ENCODE measurements at regions not wholly inside any gene's neighbourhood (a gene's known extent, or its start where the extent isn't known, plus 50 kb on each side); places are given as distances from the start of the nearest gene placed in this dataset.

DNA sequence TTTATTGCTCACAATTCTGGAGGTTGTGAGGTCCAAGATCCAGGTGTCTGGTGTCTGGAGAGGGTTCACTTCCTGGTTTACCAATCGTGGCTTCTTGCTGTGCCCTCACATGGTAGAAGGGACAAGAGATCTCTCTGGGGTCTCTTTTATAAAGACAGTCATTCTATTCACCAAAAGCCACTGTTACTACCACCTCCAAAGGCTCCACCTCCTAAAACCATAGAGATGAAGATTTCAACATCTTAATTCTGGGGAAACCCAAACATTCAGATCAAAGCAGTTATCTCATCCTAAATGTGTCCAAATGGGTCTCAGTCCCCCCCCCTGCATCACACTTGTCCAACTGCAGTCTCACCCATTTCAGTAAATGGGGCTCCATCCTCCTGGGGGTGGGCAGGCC, 132.9 kb upstream of the XYLT1 start:
- DNase-seq (ENCODE audit: missing footprints) (no peak), ATAC-seq (no peak)
- intact Hi-C loops (cut with DNase I) = no loop called here

DNA sequence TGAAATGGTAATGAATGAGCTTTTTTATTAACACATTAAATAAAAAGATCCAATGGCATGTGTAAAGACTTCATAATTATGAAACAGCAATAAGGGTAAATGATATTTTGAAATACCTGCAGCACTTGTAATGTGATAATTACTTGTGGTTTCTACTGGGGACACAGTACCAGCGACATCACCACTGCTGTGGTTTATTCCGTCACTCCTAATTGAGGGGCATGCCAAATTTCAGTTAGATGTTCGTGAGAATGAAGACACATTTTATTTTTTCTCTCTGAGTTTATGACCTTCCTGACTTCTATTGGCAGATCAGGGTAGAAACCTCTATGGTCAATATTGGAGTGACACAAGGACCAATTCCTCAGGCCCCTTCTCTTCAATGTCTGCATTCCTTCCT, 131.9 kb upstream of the XYLT1 start:
- intact Hi-C loops (cut with DNase I) = no loop called here
- ATAC-seq (no peak), DNase-seq (ENCODE audit: missing footprints) (no peak)

DNA sequence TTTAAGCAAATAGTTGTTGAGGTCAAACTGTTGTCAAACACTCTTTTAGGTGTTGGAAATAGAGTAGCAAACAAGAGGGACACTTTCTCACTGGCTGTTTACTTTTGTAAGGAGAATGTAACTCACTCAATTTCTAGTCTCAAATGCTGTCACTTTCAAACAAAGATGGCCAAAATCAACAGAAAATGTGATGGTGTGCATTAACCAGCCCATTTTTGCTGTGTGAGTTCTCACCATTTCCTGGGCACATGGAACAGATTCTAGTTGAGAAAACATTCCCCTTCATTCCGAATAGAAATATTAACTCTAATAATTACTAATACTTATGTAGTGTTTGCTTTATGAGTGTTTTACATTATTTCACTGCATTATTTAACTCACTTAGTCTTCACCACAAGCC, 128.2 kb upstream of the XYLT1 start:
- ATAC-seq = no peak
- no peak for DNase-seq (ENCODE audit: missing footprints)
- intact Hi-C loops (cut with DNase I) = no loop called here

DNA sequence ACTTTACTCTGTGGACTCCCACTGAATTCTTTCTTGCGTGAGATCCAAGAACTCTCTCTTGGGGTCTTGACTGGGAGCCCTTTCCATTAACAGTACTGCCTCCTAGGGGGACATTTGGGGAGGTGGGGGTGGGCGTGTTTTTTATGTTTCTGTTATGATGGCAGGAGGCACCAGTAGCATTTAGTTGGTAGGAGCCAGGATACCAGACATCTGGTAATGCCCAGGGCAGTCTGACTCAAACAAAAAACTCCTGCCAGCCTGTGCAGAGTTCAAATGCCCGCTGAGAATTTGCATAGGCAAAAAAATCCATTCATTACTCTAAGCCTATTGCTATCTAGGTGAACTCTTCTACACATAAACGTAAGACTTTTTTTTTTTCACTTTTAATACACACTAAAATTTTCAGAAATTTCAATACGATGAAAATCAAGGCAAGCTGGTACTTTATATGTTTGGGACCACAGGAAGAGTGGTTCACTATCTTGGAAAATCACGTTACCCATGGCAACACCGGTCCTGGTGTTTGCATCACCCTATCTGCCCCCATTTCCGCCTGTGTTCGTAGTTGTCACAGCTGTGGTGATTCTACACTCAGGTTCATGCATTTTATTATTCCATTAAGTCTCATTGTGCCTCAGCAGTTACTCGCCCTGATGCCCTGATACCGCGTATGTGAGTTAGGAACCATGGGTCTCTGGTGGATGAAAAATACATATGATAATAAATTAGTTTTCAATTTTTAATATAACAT, 121.1 kb upstream of the XYLT1 start:
- ATAC-seq = no peak
- intact Hi-C loops (cut with DNase I) = no loop called here

DNA sequence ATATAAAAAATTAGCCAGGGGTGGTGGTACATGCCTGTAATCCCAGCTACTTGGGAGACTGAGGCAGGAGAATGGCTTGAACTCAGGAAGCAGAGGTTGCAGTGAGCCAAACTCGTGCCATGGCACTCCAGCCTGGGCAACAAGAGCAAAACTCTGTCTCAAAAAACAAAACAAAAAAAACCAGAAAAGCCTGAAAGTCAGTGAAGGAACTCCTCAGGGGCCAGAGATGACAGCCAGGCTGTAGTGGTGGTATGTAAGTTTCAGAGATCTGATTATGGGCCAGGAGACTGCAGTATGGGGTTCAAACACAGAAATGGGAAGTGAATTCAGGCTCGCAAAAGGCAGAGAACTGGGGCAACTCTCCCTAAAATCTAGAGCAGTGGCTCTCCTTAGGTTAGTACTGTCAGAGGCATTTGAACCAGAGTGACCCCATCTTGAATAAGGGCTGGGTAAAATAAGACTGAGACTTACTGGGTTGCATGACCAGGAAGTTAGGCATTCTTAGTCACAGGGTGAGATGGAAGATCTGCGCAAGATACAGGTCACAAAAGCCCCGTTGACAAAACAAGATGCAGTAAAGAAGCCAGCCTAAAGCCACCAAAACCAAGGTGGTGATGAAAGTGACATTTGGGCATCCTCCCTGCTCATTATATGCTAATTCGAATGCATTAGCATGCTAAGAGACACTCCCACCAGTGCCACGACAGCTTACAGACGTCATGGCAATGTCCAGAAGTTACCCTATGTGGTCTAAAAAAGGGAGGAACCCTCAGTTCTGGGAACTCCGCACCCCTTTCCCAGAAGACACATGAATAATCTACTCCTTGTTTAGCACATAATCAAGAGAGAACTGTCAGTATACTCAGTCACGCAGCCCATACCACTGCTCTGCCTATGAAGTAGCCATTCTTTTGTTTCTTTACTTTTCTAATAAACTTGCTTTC, 120.2 kb upstream of the XYLT1 start:
- DNase-seq (ENCODE audit: missing footprints) (no peak), ATAC-seq (no peak)

More for the DNA sequence above, 121.1 kb upstream of the XYLT1 start:
- no peak for DNase-seq (ENCODE audit: missing footprints)

DNA sequence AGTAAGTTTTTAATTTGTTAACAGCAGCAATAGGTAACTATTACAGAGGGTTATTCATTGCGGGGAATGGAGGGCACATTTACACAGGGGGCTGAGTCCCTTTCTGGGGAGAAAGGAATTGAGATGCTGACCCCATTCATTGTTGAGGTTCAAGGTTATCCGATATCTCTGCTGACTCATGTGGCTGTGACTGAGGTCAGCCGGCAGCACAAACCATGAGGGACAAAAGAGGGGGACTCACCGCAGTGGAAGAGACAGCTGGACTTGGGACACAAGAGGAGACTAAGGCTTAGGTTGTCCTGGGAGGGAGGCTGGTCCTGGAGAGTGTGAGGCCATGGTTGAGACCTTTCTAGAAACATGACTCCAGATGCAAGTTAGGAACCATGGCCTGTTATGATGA, 119.1 kb upstream of the XYLT1 start:
- intact Hi-C loops (cut with DNase I) = no loop called here
- no peak for DNase-seq (ENCODE audit: missing footprints)
- ATAC-seq = no peak

More for the DNA sequence above, 120.2 kb upstream of the XYLT1 start:
- intact Hi-C loops (cut with DNase I) = no loop called here

DNA sequence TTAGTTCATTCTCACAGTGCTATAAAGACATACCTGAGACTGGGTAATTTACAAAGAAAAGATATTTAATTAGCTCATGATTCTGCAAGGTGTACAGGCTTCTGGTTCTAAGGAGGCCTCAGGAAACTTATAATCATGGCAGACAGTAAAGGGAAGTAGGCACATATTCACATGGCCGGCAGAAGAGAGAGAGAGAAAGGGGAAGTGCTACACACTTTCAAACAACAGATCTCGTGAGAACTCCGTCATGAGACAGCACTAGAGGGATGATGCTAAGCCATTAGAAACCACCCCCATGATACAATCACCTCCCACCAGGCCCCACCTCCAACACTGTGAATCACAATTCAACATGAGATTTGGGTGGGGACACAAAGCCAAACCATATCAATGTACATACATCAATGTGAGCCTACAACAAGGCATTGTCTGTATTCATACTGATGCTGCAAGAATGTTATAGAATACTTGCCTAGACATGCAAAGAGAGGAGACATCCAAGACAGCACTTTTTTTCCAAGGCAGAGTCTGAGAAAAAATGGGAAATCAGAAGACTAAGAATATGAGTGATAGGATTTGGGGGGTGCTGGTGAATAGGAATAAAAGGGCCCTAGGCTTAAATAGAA, 114.8 kb upstream of the XYLT1 start:
- intact Hi-C loops (cut with DNase I) = no loop called here
- DNase-seq (ENCODE audit: missing footprints) (no peak), ATAC-seq (no peak)

DNA sequence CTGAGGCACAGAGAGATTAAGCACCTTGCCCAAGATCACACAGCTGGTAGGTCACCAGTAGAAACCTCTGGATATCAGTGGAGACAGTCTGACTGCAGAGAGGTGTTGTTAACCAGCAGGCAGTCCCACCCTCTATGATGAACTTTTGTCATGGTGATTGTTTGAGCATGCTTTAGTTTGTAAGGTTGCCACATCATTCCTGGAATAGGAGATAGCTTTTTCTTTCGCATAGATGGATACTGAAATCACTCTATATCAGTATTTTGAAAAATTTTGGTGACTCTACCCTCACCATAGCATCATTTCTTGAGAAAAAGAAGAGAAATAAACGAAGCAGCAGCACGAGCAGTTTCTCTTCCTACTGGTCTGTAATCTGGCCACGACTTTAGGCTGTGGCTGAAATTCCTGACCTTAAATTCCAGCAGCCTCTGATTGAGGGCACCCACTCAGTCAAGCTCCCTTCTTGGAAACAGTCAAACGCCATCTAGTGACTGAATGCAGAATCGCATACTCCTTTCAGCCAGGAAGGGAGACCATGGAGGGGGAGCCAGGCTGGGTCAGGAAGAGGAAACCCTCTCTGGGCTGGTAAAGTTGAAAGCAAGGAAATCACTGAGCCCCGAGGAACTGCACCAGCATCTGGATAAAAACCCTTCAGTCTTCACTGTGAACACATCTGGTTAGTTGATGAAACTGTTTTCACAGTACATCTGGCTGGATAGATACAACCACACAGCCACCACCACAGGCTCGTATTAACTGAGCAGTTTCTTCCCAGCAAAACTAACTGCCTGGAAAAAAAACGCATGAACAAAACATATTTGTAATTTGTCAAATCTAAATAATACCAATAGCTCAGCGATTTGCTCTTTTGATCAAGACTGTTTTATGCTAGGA, 108.5 kb upstream of the XYLT1 start:
- intact Hi-C loops (cut with DNase I) = loop anchor here (1.0 kb wide), 1 partner anchor 718 kb away; no protein-coding TSS in a partner anchor
- DNase-seq (ENCODE audit: missing footprints) (no peak), ATAC-seq (peak; percentile 79)

DNA sequence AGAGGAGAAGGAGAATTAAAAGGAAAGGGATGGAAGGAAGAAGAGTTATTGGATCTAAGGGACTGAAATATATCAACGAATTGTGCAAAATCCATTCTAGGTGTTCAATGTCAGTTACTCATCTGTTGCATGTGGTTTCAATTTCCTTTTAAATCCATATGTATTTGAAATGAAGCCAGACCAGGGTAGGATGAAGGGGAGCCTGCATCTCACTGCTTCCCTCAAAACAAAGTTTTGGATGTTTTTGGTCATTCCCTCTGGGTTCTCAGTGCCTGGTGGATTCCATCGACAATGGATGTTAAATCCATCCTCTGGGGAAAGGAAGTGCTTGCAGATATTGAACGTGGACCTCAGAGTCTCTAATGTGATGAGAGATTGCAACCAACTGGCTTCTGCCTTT, 103.5 kb upstream of the XYLT1 start:
- ATAC-seq (no peak), DNase-seq (ENCODE audit: missing footprints) (no peak)
- intact Hi-C loops (cut with DNase I) = no loop called here

DNA sequence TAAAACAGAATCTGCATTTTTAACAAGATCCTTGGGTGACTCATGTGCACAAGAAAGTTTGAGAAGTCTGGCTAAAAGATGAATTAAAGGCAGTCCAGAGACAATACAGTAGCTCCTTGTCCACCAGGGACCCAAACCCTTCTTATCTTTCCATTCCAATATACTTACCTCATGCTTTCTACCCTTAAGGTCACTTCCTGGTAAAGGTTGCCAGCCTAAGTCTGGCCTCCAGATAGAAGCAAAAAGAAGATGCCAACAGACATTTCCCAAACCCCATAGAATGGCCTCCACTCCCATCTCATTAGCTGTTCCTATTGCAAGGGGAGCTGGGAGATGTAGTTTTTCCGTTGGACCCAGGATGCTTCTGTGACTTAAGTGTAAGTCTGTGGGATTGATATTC, 101.4 kb upstream of the XYLT1 start:
- intact Hi-C loops (cut with DNase I) = no loop called here
- ATAC-seq (no peak), DNase-seq (ENCODE audit: missing footprints) (no peak)

DNA sequence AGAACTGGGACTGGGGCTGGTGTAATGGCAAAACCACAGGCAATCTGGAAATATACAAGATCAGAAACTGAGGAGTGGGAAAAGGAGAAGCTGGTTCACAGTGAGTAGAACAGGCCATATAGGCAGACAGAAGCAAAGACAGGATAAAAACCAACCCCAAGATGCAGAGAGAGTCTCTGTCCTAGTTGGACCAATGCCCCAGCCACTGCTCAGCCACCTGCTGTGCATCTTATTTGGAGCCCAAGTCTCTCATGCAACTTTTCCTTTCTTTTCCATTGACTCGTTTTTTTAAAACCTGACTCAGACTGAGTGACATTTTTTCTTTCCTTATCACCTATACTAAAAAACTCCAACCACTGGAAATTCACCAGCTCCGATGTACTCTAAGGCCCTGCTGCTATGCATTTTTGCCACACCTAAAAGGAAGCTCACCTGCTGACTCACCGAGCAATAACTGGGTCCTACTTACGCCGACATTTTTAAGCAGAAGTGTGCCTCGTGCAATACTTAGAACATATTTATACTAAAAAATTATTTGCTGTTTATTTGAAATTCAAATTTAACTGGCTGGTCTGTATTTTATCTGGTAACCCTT, 100.8 kb upstream of the XYLT1 start:
- intact Hi-C loops (cut with DNase I) = no loop called here
- ATAC-seq (no peak), DNase-seq (ENCODE audit: missing footprints) (no peak)

DNA sequence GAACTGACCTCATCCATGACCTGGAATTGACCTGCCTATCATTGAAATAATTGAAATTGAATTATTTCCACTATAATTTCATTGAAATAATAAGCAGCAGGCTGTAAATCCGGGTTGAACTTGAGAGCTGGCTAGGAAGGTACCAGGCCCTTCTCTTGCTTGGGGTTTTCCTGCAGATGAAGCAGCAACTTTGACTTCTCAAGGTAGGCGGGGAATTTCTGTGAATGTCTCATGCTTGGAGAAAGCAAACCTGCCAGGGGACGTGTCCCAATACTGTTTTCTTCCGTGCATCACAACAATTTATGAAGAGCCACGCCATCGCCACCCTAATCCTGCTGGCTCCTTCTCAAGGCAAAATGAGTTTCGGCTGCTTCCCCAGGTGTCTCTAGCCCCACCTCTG, 97.5 kb upstream of the XYLT1 start:
- ATAC-seq (no peak), DNase-seq (ENCODE audit: missing footprints) (no peak)
- intact Hi-C loops (cut with DNase I) = no loop called here

DNA sequence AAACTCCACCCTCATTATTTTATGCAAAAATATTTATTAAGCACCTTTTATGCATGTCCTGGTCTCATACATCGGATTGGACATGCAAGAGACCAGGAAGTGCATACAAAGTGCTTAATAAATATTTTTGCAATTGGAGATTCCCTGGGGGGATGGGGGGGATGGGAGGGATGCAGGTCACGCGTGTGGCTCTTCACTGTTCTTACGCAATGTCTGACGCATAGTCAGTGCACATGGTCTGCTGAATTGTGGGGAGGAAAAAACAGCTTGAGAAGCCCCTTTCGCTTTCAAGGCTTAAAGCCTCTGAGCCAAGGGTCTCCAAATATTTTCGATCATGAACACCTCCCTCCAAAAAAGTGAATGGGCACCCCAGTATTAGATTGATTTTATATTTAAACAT, 96.7 kb upstream of the XYLT1 start:
- no peak for DNase-seq (ENCODE audit: missing footprints)
- intact Hi-C loops (cut with DNase I) = no loop called here
- no peak for ATAC-seq

DNA sequence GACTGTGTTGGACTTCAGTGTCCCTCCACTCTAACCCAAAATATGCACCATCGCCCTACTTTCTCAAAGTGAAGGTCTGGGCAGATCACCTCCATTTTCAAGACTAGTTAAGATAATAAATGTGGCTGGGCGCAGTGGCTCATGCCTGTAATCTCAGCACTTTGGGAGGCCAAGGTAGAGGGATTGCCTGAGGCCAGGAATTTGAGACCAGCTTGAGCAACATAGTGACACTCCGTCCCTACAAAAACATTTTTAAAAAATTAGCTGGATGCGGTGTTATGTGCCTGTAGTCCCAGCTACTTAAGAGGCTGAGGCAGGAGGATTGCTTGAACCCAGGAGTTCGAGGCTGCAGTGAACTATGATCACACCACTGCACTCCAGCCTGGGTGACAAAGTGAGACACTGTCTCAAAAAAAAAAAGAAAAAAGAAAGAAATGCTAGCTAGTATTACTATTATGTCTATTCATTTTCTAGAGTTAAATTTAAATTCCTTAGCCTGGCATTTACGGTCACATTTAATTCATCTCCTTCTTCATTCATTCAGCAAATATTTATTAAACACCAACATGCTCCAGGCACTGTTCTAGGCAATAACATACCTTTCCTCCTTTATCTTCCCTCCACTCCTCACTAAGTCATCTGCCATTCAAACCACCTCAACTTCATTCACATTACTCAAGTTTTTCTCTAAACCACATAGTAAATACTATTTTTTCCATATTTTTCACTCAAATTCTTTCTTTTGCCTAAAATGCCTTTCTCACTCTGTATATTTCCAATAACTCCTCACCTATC, 96.1 kb upstream of the XYLT1 start:
- intact Hi-C loops (cut with DNase I) = no loop called here
- ATAC-seq = no peak
- DNase-seq (ENCODE audit: missing footprints) = no peak

DNA sequence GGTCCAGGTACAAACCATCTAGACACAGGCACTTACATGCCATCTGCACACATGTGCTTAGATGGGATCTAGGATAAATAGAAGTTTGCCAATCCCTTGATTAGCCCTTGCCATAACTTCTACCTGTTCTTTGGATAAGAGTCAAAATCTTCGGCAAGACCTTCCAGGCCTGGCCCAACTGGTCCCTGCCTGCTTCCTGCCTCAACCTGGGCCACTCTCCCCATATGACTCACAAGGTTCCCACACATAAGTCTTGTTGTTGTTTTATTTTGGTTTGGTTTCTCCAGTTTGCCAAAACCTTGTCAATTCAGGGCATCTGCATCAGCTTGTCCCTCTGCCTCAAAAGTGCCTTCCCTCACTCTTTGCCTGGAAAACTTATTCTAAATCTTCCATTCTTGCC, 95.3 kb upstream of the XYLT1 start:
- no peak for ATAC-seq
- intact Hi-C loops (cut with DNase I) = no loop called here
- no peak for DNase-seq (ENCODE audit: missing footprints)

DNA sequence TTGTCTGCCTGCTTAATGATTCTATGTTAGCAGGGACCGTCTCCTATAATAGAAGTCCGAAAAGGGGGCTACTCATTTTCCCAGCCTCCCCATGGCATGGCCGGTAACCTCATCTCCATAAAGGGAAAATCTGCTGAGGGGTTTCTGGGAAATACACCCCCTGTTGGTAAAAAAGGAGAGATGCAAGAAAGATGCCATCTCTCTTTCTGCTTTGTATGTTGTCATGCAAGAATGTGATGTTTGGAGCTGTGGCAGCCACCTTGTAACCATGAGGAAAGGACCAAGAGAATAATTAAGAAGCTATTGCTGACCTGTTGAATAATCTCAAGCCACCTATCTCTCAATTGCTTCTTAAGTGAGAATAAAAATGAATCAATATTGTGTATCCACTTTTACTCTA, 94.8 kb upstream of the XYLT1 start:
- DNase-seq (ENCODE audit: missing footprints) (no peak), ATAC-seq (no peak)
- intact Hi-C loops (cut with DNase I) = no loop called here

DNA sequence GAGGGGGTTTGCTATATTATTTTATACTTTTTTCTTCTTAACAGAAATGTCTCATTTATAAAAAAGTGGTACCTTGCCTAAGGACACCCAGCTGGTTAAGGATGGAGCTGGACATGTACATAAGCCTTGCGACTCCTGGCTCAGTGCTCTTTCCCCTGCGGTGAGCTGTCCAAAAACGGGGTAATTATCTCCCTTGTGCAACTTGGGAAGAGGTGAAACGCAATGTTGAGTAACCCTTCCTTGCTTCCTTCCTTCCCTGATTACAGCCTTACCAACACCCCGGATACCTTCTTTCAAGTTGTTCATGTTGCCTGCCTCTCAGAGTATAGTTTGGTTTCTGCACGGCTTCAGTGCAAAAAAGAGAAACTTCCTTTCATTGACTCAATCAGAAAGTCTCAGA, 94.1 kb upstream of the XYLT1 start:
- no peak for ATAC-seq
- intact Hi-C loops (cut with DNase I) = no loop called here
- DNase-seq (ENCODE audit: missing footprints) = no peak
